HEK293 (cell line): ENCODE measurements at regions not wholly inside any gene's neighbourhood (a gene's known extent, or its start where the extent isn't known, plus 50 kb on each side); places are given as distances from the start of the nearest gene placed in this dataset.

Source experiments
- CTCF ChIA-PET: fragments of 350-600 bp; formaldehyde crosslinking; extraction: SDS; loops from one replicate; lab custom pipeline; 2021; ENCODE audit warnings: antibody characterized with exemption; lab: Yijun Ruan, JAX
- POLR2A ChIA-PET: fragments of 300-600 bp; formaldehyde crosslinking; extraction: SDS; loops from one replicate; lab custom pipeline; 2020; ENCODE audit warnings: antibody characterized with exemption, inconsistent platforms; lab: Yijun Ruan, JAX
- H3K27ac ChIP-seq: fragments of 200-500 bp; sonication (Bioruptor generic); 2 replicates; pipeline ENCODE4 v1.5.1; 2014; ENCODE audit warnings: low read depth, low read length, control low read depth, inconsistent platforms; ENCODE audit errors: extremely low read depth
- H3K36me3 ChIP-seq, 2 experiments: fragments of 200-500 bp in 1 of 2; sonication (Bioruptor generic) in 1 of 2; 1 replicate in 1 of 2; 2 replicates in 1 of 2; pipeline ENCODE4 v1.5.1; 2014 to 2017; ENCODE audit warnings: inconsistent platforms in 2 of 2, low read length in 2 of 2; ENCODE audit not compliant: control insufficient read depth in 2 of 2, insufficient read depth in 1 of 2
- H3K4me1 ChIP-seq: fragments of 200-500 bp; sonication (Bioruptor generic); 2 replicates; pipeline ENCODE4 v1.5.1; 2014; ENCODE audit warnings: mild to moderate bottlenecking, low read length, inconsistent platforms; ENCODE audit not compliant: control insufficient read depth, insufficient read depth
- H3K4me3 ChIP-seq: 2 replicates; pipeline ENCODE4 v1.5.1; 2011; ENCODE audit warnings: low read depth, mild to moderate bottlenecking, control low read depth, low read length, moderate library complexity
- H3K9me3 ChIP-seq: fragments of 200-500 bp; sonication (Bioruptor generic); 2 replicates; pipeline ENCODE4 v1.5.1; 2014; ENCODE audit warnings: low read depth, low read length, inconsistent platforms; ENCODE audit not compliant: control insufficient read depth, insufficient read depth
- BCL11B ChIP-seq: fragments of 450-650 bp; formaldehyde crosslinking; IDR thresholded peaks from 2 replicates; pipeline ENCODE4 v1.5.1; 2016; ENCODE audit warnings: low read depth, missing biosample characterization, missing genetic modification characterization
- FEZF1 ChIP-seq: fragments of 450-650 bp; formaldehyde crosslinking; IDR thresholded peaks from 2 replicates; pipeline ENCODE4 v1.5.1; 2016; ENCODE audit warnings: missing biosample characterization, missing genetic modification characterization
- GFI1B ChIP-seq: fragments of 450-650 bp; formaldehyde crosslinking; IDR thresholded peaks from 2 replicates; pipeline ENCODE4 v1.5.1; 2016; ENCODE audit warnings: missing biosample characterization, missing genetic modification characterization
- PATZ1 ChIP-seq: fragments of 450-650 bp; formaldehyde crosslinking; IDR thresholded peaks from 2 replicates; pipeline ENCODE4 v1.5.1; 2016; ENCODE audit warnings: missing biosample characterization, missing genetic modification characterization
- SCRT2 ChIP-seq: fragments of 450-650 bp; formaldehyde crosslinking; IDR thresholded peaks from 2 replicates; pipeline ENCODE4 v1.5.1; 2016; ENCODE audit warnings: missing biosample characterization, missing genetic modification characterization
- TSHZ1 ChIP-seq: fragments of 450-650 bp; formaldehyde crosslinking; IDR thresholded peaks from 2 replicates; pipeline ENCODE4 v1.5.1; 2016; ENCODE audit warnings: missing biosample characterization, missing genetic modification characterization, borderline replicate concordance
- ZBTB11 ChIP-seq: fragments of 450-650 bp; formaldehyde crosslinking; conservative IDR thresholded peaks from 2 replicates; pipeline ENCODE4 v1.5.1; 2016; ENCODE audit warnings: low read depth, missing biosample characterization, missing genetic modification characterization
- ZBTB17 ChIP-seq: fragments of 450-650 bp; formaldehyde crosslinking; IDR thresholded peaks from 2 replicates; pipeline ENCODE4 v1.5.1; 2016; ENCODE audit warnings: missing biosample characterization, missing genetic modification characterization
- ZNF174 ChIP-seq: fragments of 450-650 bp; formaldehyde crosslinking; IDR thresholded peaks from 2 replicates; pipeline ENCODE4 v1.5.0; 2017; ENCODE audit warnings: missing biosample characterization, mild to moderate bottlenecking, missing genetic modification characterization
- ZNF221 ChIP-seq: fragments of 450-650 bp; formaldehyde crosslinking; IDR thresholded peaks from 2 replicates; pipeline ENCODE4 v1.5.1; 2017; ENCODE audit warnings: missing biosample characterization, missing genetic modification characterization, borderline replicate concordance
- ZNF23 ChIP-seq: fragments of 450-650 bp; formaldehyde crosslinking; IDR thresholded peaks from 2 replicates; pipeline ENCODE4 v1.5.1; 2016; ENCODE audit warnings: missing biosample characterization, missing genetic modification characterization, borderline replicate concordance
- ZNF26 ChIP-seq: fragments of 450-650 bp; formaldehyde crosslinking; IDR thresholded peaks from 2 replicates; pipeline ENCODE4 v1.5.1; 2016; ENCODE audit warnings: missing biosample characterization, missing genetic modification characterization
- ZNF324 ChIP-seq: fragments of 450-650 bp; formaldehyde crosslinking; IDR thresholded peaks from 2 replicates; pipeline ENCODE4 v1.5.1; 2016; ENCODE audit warnings: missing biosample characterization, missing genetic modification characterization
- ZNF394 ChIP-seq: fragments of 450-650 bp; formaldehyde crosslinking; IDR thresholded peaks from 2 replicates; pipeline ENCODE4 v1.5.1; 2016; ENCODE audit warnings: missing biosample characterization, missing genetic modification characterization, mild to moderate bottlenecking, moderate library complexity, borderline replicate concordance
- ZNF549 ChIP-seq: fragments of 450-650 bp; IDR thresholded peaks from 2 replicates; pipeline ENCODE4 v1.5.1; 2018; ENCODE audit warnings: missing biosample characterization, missing genetic modification characterization, mild to moderate bottlenecking, inconsistent platforms, moderate library complexity
- ZNF555 ChIP-seq: fragments of 450-650 bp; formaldehyde crosslinking; conservative IDR thresholded peaks from 2 replicates; pipeline ENCODE4 v1.5.1; 2017; ENCODE audit warnings: missing biosample characterization, mild to moderate bottlenecking, missing genetic modification characterization, inconsistent platforms
- ZNF560 ChIP-seq: fragments of 450-650 bp; formaldehyde crosslinking; IDR thresholded peaks from 2 replicates; pipeline ENCODE4 v1.5.1; 2017; ENCODE audit warnings: missing biosample characterization, missing genetic modification characterization, borderline replicate concordance
- ZNF580 ChIP-seq: fragments of 450-650 bp; formaldehyde crosslinking; IDR thresholded peaks from 2 replicates; pipeline ENCODE4 v1.5.1; 2016; ENCODE audit warnings: missing biosample characterization, missing genetic modification characterization
- ZNF785 ChIP-seq: fragments of 450-650 bp; formaldehyde crosslinking; IDR thresholded peaks from 2 replicates; pipeline ENCODE4 v1.5.1; 2016; ENCODE audit warnings: missing biosample characterization, missing genetic modification characterization
- ZNF791 ChIP-seq: fragments of 450-650 bp; formaldehyde crosslinking; IDR thresholded peaks from 2 replicates; pipeline ENCODE4 v1.5.1; 2016; ENCODE audit warnings: missing biosample characterization, missing genetic modification characterization
- ZNF843 ChIP-seq: fragments of 450-650 bp; formaldehyde crosslinking; IDR thresholded peaks from 2 replicates; pipeline ENCODE4 v1.5.1; 2016; ENCODE audit warnings: missing biosample characterization, missing genetic modification characterization
- ZSCAN23 ChIP-seq: fragments of 450-650 bp; formaldehyde crosslinking; IDR thresholded peaks from 2 replicates; pipeline ENCODE4 v1.5.1; 2016; ENCODE audit warnings: missing biosample characterization, missing genetic modification characterization

- TF ChIP-seq BCL11B (tag by site-specific recombination) (no peak), ZNF549 (tag by site-specific recombination) (no peak), ZNF555 (tag by site-specific recombination) (no peak)
Measured at GRCh38 chr16:26981266-26981938, 85.3 kb upstream of the C16orf82 start (continued).

- H3K27ac ChIP-seq = no peak overlapping the region
- no peak overlapping the region for H3K4me3 ChIP-seq
- H3K9me3 ChIP-seq = no peaks in the 10 kb centered on the region
- H3K4me1 ChIP-seq = no peaks in the 10 kb centered on the region
- CTCF ChIA-PET = no interaction called here
- TF ChIP-seq ZNF26 (tag by site-specific recombination) (no peak), ZNF324 (tag by site-specific recombination) (no peak), ZNF791 (tag by site-specific recombination) (no peak), TSHZ1 (tag by site-specific recombination) (no peak), GFI1B (tag by site-specific recombination) (no peak), ZNF843 (tag by site-specific recombination) (no peak), FEZF1 (tag by site-specific recombination) (no peak), ZNF580 (tag by site-specific recombination) (no peak), ZNF785 (tag by site-specific recombination) (no peak), SCRT2 (tag by site-specific recombination) (no peak), ZNF221 (tag by site-specific recombination) (no peak), ZNF174 (tag by site-specific recombination) (no peak), ZSCAN23 (no peak)
- POLR2A ChIA-PET = interaction anchor here (0.7 kb wide), 1 partner anchor 76 kb away, joined by 3 read pairs; no protein-coding TSS in a partner anchor
- H3K36me3 ChIP-seq = no peaks in the 10 kb centered on the region
Measured at GRCh38 chr16:26982422-26982821, 84.3 kb upstream of the C16orf82 start.

- Histone ChIP-seq H3K36me3 (no peaks in the 10 kb centered on the region), H3K4me3 (no peak overlapping the region), H3K27ac (no peak overlapping the region), H3K9me3 (no peaks in the 10 kb centered on the region), H3K4me1 (no peaks in the 10 kb centered on the region)
- ChIA-PET POLR2A (no interaction called here), CTCF (interaction anchor here (0.6 kb wide), 1 partner anchor 58 kb away, joined by 3 read pairs; no protein-coding TSS in a partner anchor)
- no peak for TF ChIP-seq ZBTB17 (tag by site-specific recombination)
- TF ChIP-seq ZNF394 (tag by site-specific recombination) = no peak
- no peak for TF ChIP-seq ZNF560 (tag by site-specific recombination)
- no peak for TF ChIP-seq ZBTB11 (tag by site-specific recombination)
- no peak for TF ChIP-seq ZNF23 (tag by site-specific recombination)
- TF ChIP-seq PATZ1 (tag by site-specific recombination) = no peak
Measured at GRCh38 chr16:26983426-26983825, 83.3 kb upstream of the C16orf82 start.
